ENCODE measurements at regions not wholly inside any gene's neighbourhood (a gene's known extent, or its start where the extent isn't known, plus 50 kb on each side); places are given as distances from the start of the nearest gene placed in this dataset.

DNA sequence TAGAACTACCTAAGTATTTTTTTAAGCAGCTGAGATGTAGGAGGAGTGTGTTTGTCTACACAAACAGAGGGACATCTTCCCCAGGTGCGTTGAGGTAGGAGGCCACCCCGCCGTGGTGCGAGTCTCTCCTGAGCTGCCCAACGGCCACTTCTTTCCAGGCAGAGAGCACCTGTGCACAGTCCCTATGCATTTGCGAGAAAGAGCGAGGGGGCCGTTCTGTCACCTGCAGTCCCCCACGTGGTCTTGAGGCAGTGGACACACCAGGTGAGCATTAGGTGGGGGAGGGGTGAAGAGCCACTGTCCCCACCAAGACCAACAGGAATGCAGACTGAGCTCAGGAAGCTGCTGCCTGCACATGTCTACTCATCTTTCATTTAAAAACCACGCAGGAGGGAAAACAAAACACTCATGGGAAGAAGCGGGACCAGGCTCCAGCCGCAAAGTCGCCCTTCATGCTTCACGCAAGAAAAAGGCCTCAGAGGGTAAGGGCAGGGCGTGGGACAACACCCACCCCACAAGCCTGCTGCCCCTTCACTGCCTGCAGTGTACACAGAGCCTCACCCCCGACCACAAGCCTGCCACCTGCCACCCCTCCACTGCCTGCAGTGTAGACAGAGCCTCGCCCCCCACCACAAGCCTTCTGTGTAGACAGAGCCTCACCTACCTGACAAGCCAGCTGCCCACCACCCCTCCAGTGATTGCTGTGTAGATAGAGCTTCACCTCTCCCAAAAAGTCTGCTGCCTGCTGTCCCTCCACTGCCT, 142.0 kb downstream of the DLL1 start:
- Histone ChIP-seq H3K27me3 (ENCODE audit: insufficient read depth) (no peaks in the 10 kb centered on the region), H3K9me2 (ENCODE audit: insufficient read depth) (no peaks in the 10 kb centered on the region), H3K4me1 (ENCODE audit: insufficient read depth) (no peaks in the 10 kb centered on the region; the same call in 1 of the 2 replicates), H2AFZ (no peak overlapping the region), H3K79me2 (replicated peaks; ENCODE audit: insufficient read depth) (no peaks in the 10 kb centered on the region), H3K27ac (ENCODE audit: low read depth) (no peak overlapping the region), H4K20me1 (replicated peaks; ENCODE audit: insufficient read depth) (no peaks in the 10 kb centered on the region), H3F3A (replicated peaks; ENCODE audit: low read depth) (no peaks in the 10 kb centered on the region), H3K4me3 (no peak overlapping the region), H3K36me3 (ENCODE audit: insufficient read depth) (no peaks in the 10 kb centered on the region), H3K4me2 (no peak overlapping the region)
- no peak for ATAC-seq
- peaks cover 27% of the 10 kb centered on the region for H3K27me3 Mint-ChIP-seq (ENCODE audit: insufficient read depth, low read depth, poor library complexity)
- peaks cover 33% of the 10 kb centered on the region for H3K4me1 Mint-ChIP-seq
- TF ChIP-seq EZH2phosphoT487 (IDR thresholded peaks at IDR 0.05; ENCODE audit: unreplicated experiment) (no peak), JUNB (IDR thresholded peaks at IDR 0.05; ENCODE audit: unreplicated experiment) (no peak), STAT1 (IDR thresholded peaks at IDR 0.05; ENCODE audit: unreplicated experiment) (no peak), POLR2AphosphoS5 (IDR thresholded peaks at IDR 0.05; ENCODE audit: low read depth) (no peak), ZNF331 (CRISPR knock-in tag; IDR thresholded peaks at IDR 0.05; ENCODE audit: low read depth) (no peak), NANOG (IDR thresholded peaks at IDR 0.05; ENCODE audit: borderline replicate concordance) (no peak), ZNF114 (CRISPR knock-in tag; IDR thresholded peaks at IDR 0.05) (no peak), EZH2 (IDR thresholded peaks at IDR 0.05; ENCODE audit: low read depth, unreplicated experiment) (no peak), CREB1 (CRISPR knock-in tag; IDR thresholded peaks at IDR 0.05; ENCODE audit: low read depth) (no peak)
- TF ChIP-seq, protein P1, sequence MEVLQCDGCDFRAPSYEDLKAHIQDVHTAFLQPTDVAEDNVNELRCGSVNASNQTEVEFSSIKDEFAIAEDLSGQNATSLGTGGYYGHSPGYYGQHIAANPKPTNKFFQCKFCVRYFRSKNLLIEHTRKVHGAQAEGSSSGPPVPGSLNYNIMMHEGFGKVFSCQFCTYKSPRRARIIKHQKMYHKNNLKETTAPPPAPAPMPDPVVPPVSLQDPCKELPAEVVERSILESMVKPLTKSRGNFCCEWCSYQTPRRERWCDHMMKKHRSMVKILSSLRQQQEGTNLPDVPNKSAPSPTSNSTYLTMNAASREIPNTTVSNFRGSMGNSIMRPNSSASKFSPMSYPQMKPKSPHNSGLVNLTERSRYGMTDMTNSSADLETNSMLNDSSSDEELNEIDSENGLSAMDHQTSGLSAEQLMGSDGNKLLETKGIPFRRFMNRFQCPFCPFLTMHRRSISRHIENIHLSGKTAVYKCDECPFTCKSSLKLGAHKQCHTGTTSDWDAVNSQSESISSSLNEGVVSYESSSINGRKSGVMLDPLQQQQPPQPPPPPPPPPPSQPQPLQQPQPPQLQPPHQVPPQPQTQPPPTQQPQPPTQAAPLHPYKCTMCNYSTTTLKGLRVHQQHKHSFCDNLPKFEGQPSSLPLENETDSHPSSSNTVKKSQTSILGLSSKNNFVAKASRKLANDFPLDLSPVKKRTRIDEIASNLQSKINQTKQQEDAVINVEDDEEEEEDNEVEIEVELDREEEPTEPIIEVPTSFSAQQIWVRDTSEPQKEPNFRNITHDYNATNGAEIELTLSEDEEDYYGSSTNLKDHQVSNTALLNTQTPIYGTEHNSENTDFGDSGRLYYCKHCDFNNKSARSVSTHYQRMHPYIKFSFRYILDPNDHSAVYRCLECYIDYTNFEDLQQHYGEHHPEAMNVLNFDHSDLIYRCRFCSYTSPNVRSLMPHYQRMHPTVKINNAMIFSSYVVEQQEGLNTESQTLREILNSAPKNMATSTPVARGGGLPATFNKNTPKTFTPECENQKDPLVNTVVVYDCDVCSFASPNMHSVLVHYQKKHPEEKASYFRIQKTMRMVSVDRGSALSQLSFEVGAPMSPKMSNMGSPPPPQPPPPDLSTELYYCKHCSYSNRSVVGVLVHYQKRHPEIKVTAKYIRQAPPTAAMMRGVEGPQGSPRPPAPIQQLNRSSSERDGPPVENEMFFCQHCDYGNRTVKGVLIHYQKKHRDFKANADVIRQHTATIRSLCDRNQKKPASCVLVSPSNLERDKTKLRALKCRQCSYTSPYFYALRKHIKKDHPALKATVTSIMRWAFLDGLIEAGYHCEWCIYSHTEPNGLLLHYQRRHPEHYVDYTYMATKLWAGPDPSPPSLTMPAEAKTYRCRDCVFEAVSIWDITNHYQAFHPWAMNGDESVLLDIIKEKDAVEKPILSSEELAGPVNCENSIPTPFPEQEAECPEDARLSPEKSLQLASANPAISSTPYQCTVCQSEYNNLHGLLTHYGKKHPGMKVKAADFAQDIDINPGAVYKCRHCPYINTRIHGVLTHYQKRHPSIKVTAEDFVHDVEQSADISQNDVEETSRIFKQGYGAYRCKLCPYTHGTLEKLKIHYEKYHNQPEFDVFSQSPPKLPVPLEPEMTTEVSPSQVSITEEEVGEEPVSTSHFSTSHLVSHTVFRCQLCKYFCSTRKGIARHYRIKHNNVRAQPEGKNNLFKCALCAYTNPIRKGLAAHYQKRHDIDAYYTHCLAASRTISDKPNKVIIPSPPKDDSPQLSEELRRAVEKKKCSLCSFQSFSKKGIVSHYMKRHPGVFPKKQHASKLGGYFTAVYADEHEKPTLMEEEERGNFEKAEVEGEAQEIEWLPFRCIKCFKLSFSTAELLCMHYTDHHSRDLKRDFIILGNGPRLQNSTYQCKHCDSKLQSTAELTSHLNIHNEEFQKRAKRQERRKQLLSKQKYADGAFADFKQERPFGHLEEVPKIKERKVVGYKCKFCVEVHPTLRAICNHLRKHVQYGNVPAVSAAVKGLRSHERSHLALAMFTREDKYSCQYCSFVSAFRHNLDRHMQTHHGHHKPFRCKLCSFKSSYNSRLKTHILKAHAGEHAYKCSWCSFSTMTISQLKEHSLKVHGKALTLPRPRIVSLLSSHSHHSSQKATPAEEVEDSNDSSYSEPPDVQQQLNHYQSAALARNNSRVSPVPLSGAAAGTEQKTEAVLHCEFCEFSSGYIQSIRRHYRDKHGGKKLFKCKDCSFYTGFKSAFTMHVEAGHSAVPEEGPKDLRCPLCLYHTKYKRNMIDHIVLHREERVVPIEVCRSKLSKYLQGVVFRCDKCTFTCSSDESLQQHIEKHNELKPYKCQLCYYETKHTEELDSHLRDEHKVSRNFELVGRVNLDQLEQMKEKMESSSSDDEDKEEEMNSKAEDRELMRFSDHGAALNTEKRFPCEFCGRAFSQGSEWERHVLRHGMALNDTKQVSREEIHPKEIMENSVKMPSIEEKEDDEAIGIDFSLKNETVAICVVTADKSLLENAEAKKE (CRISPR knock-in tag; IDR thresholded peaks at IDR 0.05): no peak
- TF ChIP-seq, protein P2, sequence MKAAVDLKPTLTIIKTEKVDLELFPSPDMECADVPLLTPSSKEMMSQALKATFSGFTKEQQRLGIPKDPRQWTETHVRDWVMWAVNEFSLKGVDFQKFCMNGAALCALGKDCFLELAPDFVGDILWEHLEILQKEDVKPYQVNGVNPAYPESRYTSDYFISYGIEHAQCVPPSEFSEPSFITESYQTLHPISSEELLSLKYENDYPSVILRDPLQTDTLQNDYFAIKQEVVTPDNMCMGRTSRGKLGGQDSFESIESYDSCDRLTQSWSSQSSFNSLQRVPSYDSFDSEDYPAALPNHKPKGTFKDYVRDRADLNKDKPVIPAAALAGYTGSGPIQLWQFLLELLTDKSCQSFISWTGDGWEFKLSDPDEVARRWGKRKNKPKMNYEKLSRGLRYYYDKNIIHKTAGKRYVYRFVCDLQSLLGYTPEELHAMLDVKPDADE (IDR thresholded peaks at IDR 0.05): no peak
- TF ChIP-seq, protein P3, sequence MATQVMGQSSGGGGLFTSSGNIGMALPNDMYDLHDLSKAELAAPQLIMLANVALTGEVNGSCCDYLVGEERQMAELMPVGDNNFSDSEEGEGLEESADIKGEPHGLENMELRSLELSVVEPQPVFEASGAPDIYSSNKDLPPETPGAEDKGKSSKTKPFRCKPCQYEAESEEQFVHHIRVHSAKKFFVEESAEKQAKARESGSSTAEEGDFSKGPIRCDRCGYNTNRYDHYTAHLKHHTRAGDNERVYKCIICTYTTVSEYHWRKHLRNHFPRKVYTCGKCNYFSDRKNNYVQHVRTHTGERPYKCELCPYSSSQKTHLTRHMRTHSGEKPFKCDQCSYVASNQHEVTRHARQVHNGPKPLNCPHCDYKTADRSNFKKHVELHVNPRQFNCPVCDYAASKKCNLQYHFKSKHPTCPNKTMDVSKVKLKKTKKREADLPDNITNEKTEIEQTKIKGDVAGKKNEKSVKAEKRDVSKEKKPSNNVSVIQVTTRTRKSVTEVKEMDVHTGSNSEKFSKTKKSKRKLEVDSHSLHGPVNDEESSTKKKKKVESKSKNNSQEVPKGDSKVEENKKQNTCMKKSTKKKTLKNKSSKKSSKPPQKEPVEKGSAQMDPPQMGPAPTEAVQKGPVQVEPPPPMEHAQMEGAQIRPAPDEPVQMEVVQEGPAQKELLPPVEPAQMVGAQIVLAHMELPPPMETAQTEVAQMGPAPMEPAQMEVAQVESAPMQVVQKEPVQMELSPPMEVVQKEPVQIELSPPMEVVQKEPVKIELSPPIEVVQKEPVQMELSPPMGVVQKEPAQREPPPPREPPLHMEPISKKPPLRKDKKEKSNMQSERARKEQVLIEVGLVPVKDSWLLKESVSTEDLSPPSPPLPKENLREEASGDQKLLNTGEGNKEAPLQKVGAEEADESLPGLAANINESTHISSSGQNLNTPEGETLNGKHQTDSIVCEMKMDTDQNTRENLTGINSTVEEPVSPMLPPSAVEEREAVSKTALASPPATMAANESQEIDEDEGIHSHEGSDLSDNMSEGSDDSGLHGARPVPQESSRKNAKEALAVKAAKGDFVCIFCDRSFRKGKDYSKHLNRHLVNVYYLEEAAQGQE (IDR thresholded peaks at IDR 0.05; ENCODE audit: unreplicated experiment): no peak
- TF ChIP-seq, protein P4, sequence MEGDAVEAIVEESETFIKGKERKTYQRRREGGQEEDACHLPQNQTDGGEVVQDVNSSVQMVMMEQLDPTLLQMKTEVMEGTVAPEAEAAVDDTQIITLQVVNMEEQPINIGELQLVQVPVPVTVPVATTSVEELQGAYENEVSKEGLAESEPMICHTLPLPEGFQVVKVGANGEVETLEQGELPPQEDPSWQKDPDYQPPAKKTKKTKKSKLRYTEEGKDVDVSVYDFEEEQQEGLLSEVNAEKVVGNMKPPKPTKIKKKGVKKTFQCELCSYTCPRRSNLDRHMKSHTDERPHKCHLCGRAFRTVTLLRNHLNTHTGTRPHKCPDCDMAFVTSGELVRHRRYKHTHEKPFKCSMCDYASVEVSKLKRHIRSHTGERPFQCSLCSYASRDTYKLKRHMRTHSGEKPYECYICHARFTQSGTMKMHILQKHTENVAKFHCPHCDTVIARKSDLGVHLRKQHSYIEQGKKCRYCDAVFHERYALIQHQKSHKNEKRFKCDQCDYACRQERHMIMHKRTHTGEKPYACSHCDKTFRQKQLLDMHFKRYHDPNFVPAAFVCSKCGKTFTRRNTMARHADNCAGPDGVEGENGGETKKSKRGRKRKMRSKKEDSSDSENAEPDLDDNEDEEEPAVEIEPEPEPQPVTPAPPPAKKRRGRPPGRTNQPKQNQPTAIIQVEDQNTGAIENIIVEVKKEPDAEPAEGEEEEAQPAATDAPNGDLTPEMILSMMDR (conservative IDR thresholded peaks at IDR 0.05; ENCODE audit: low read depth in 2 of 2): no peak
- H3K36me3 Mint-ChIP-seq (ENCODE audit: low read depth): no peaks in the 10 kb centered on the region; the same call in 1 of the 3 replicates
- peaks cover 8% of the 10 kb centered on the region; the same call in 2 of the 3 replicates for H3K9me3 Mint-ChIP-seq
- DNase-seq (ENCODE audit: low spot score): no peak
- no peak overlapping the region for H3K27ac Mint-ChIP-seq
- no peak overlapping the region for H3K4me3 Mint-ChIP-seq

Data from GM23338 (cell line).